SK-N-SH treated with all-trans-retinoic acid at 6 μM for 48 hours (cell line): ENCODE measurements at regions not wholly inside any gene's neighbourhood (a gene's known extent, or its start where the extent isn't known, plus 50 kb on each side); places are given as distances from the start of the nearest gene placed in this dataset.

Source experiments
- ATAC-seq: fragments of 200-7000 bp; cut with Tn5 transposase; 3 replicates; pipeline ENCODE4 v1.9.1; 2020; ENCODE audit warnings: mild to moderate bottlenecking, moderate library complexity
- BACH2 ChIP-seq: fragments of 250-450 bp; sonication (Bioruptor Pico); IDR thresholded peaks from 2 replicates; pipeline ENCODE4 v1.9.0; 2021; ENCODE audit warnings: mild to moderate bottlenecking, borderline replicate concordance
- CREB5 ChIP-seq: fragments of 250-450 bp; sonication (Bioruptor Pico); IDR thresholded peaks from 2 replicates; pipeline ENCODE4 v1.5.1; 2020; ENCODE audit warnings: low read depth, mild to moderate bottlenecking, moderate library complexity
- ESRRG ChIP-seq: fragments of 250-450 bp; sonication (Bioruptor Pico); IDR thresholded peaks from 2 replicates; pipeline ENCODE4 v1.6.1; 2021; ENCODE audit warnings: mild to moderate bottlenecking
- GLIS3 ChIP-seq: fragments of 250-450 bp; sonication (Bioruptor Pico); IDR thresholded peaks from 2 replicates; pipeline ENCODE4 v1.5.0; 2020; ENCODE audit warnings: mild to moderate bottlenecking, moderate library complexity
- ISL1 ChIP-seq: fragments of 250-450 bp; sonication (Bioruptor Pico); IDR thresholded peaks from 2 replicates; pipeline ENCODE4 v2.1.2; 2022; ENCODE audit warnings: mild to moderate bottlenecking, moderate library complexity
- OSR1 ChIP-seq: fragments of 250-450 bp; sonication (Bioruptor Pico); IDR thresholded peaks from 2 replicates; pipeline ENCODE4 v1.8.0; 2022; ENCODE audit warnings: moderate library complexity, mild to moderate bottlenecking, inconsistent platforms
- PATZ1 ChIP-seq: fragments of 250-450 bp; sonication (Bioruptor Pico); IDR thresholded peaks from 2 replicates; pipeline ENCODE4 v1.8.0; 2020; ENCODE audit warnings: mild to moderate bottlenecking, moderate library complexity, borderline replicate concordance
- POU6F1 ChIP-seq: fragments of 250-450 bp; sonication (Bioruptor Pico); IDR thresholded peaks from 2 replicates; pipeline ENCODE4 v1.8.0; 2021; ENCODE audit warnings: low read depth, mild to moderate bottlenecking, moderate library complexity, borderline replicate concordance
- PPARA ChIP-seq: fragments of 250-450 bp; sonication (Bioruptor Pico); IDR thresholded peaks from 2 replicates; pipeline ENCODE4 v1.5.0; 2020; ENCODE audit warnings: mild to moderate bottlenecking, borderline replicate concordance
- RARB ChIP-seq: fragments of 250-450 bp; sonication (Bioruptor Pico); IDR thresholded peaks from 2 replicates; pipeline ENCODE4 v1.8.0; 2021; ENCODE audit warnings: mild to moderate bottlenecking, moderate library complexity
- SNAI2 ChIP-seq: fragments of 250-450 bp; sonication (Bioruptor Pico); IDR thresholded peaks from 2 replicates; pipeline ENCODE4 v1.5.0; 2020; ENCODE audit warnings: mild to moderate bottlenecking, moderate library complexity
- TCF4 ChIP-seq: fragments of 250-450 bp; sonication (Bioruptor Pico); IDR thresholded peaks from 2 replicates; pipeline ENCODE4 v1.8.0; 2021; ENCODE audit warnings: mild to moderate bottlenecking, moderate library complexity, borderline replicate concordance
- TSHZ2 ChIP-seq: fragments of 250-450 bp; sonication (Bioruptor Pico); IDR thresholded peaks from 2 replicates; pipeline ENCODE4 v1.5.0; 2020; ENCODE audit warnings: mild to moderate bottlenecking, moderate library complexity
- ZC3H10 ChIP-seq: fragments of 250-450 bp; sonication (Bioruptor Pico); IDR thresholded peaks from 2 replicates; pipeline ENCODE4 v1.5.1; 2021; ENCODE audit warnings: mild to moderate bottlenecking, moderate library complexity
- ZFP3 ChIP-seq: fragments of 250-450 bp; sonication (Bioruptor Pico); IDR thresholded peaks from 2 replicates; pipeline ENCODE4 v1.5.0; 2020; ENCODE audit warnings: mild to moderate bottlenecking, moderate library complexity
- ZNF565 ChIP-seq: fragments of 450-650 bp; formaldehyde crosslinking; conservative IDR thresholded peaks from 2 replicates; pipeline ENCODE4 v1.5.0; 2020; ENCODE audit warnings: low read depth, mild to moderate bottlenecking, moderate library complexity
- ZNF70 ChIP-seq: fragments of 450-650 bp; formaldehyde crosslinking; IDR thresholded peaks from 2 replicates; pipeline ENCODE4 v1.5.0; 2020; ENCODE audit warnings: mild to moderate bottlenecking, moderate library complexity
- ZNF8 ChIP-seq: fragments of 450-650 bp; formaldehyde crosslinking; IDR thresholded peaks from 2 replicates; pipeline ENCODE4 v1.5.0; 2020; ENCODE audit warnings: mild to moderate bottlenecking, moderate library complexity

GRCh38 chr10:90642650-90643049, 215.2 kb downstream of the HTR7 start:
- no peak for ATAC-seq

GRCh38 chr10:90644165-90644564, 213.7 kb downstream of the HTR7 start:
- no peak for ATAC-seq
- TF ChIP-seq TCF4 (CRISPR knock-in tag) (no peak), OSR1 (CRISPR knock-in tag) (no peak), ESRRG (CRISPR knock-in tag) (no peak), POU6F1 (CRISPR knock-in tag) (no peak), CREB5 (no peak), TSHZ2 (no peak), BACH2 (no peak), ZNF8 (CRISPR knock-in tag) (no peak), GLIS3 (CRISPR knock-in tag) (no peak)

More at GRCh38 chr10:90642650-90643049, 215.2 kb downstream of the HTR7 start:
- TF ChIP-seq TCF4 (CRISPR knock-in tag), result no peak
- no peak for TF ChIP-seq ZNF70 (CRISPR knock-in tag)
- TF ChIP-seq GLIS3 (CRISPR knock-in tag), result no peak
- TF ChIP-seq SNAI2 (CRISPR knock-in tag), result no peak
- TF ChIP-seq POU6F1 (CRISPR knock-in tag), result no peak
- no peak for TF ChIP-seq PPARA (CRISPR knock-in tag)

DNA sequence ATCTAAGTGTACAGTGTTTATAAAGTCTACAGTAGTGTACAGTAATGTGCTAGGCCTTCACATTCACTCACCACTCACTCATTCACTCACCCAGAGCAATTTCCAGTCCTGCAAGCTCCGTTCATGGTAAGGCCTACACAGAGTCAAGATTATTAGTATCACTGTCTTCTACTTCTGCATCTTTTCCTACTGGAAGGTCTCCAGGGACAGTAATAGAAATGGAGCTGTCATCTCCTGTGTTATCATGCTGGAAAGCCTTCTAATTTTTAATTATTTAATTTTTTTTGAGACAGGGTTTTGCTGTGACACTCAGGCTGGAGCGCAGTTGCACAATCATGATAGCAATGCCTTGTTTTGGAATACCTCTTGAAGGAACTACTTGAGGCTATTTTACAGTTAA, 207.0 kb downstream of the HTR7 start:
- ATAC-seq, result no peak
- TF ChIP-seq ZC3H10 (no peak), PPARA (CRISPR knock-in tag) (no peak), BACH2 (no peak), TSHZ2 (no peak), SNAI2 (CRISPR knock-in tag) (no peak), GLIS3 (CRISPR knock-in tag) (no peak), RARB (CRISPR knock-in tag) (no peak), ISL1 (CRISPR knock-in tag) (no peak), ESRRG (CRISPR knock-in tag) (no peak), PATZ1 (CRISPR knock-in tag) (no peak), ZFP3 (no peak), ZNF565 (no peak)
